ENCODE measurements at regions not wholly inside any gene's neighbourhood (a gene's known extent, or its start where the extent isn't known, plus 50 kb on each side); places are given as distances from the start of the nearest gene placed in this dataset.
"Not testable (repeated sequence)": the region's sequence is repeated elsewhere in the genome, so short reads cannot be mapped to it uniquely, and the experiment has no call there.

DNA sequence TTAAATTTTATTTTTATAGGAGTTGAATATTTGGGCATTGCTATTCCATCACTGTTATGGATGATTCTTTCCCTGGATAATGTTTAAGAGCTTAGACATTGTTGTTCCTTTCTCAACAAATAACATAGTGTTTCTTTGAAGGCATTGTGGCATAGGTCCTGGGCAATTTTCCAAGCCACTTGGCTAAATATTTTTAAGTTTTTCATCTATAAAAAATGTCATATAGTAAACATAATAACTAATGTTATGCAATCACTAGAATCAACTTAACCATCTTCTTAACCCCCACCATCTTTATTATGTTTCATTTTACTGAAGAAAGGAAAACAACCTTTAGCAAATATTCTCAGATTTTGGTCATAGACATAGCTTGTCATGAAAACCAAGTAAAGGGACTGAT, 600.6 kb upstream of the LMO3 start:
- DNase-seq, result no peak

DNA sequence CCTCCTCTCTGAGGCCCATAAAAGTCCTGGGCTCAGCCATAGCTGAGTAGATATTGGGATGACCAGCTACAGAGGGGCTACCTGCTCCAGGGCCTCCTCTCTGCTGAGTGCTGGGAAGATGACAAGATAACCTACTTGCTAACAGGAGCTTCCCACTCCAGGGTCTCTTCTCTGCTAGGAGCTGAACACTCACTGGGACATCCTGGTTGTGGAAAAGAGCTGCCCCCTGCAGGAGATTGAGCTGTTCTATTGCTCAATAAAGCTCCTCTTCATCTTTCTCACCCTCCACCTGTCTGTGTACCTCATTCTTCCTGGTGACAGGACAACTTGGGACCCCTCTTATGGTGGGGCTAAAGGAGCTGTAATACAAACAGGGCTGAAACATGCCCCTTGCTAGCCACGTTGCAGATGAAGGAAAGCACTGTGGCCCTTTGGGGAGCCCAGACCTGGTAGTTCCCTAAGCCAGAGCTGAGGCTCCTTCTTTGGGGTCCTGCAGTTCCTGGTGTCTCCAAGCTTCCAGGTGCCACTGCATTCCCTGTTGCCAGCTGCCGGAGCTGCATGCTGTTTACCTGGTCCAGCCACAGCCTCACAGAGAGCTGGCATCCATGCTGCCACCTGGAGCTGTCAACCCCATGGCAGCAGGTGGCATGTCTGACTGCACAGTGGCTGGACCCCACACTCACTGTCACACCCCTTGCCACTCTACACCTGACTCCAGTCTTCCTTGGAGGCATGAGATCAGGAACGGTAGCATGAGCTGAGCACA, 598.5 kb upstream of the LMO3 start:
- DNase-seq, result no peak

DNA sequence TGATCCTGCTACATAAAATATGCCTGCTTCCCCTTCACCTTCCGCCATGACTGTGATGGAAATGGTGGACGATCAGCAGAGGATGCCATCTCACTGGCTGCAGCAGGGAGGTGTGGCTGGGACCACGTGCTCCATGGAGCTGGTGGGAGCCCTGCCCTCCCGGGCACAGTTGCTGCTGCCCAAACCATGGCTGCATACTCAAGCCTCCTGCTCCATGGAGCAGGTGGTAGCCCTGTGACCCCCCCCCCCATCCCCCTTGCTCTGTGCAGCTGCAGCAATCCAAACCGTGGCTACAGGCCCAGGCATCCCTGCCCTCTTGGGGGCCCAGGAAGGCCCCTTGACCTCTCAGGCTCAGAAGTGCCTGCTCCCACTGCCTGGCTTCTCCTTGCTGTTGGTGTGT, 597.5 kb upstream of the LMO3 start:
- DNase-seq, result no peak

DNA sequence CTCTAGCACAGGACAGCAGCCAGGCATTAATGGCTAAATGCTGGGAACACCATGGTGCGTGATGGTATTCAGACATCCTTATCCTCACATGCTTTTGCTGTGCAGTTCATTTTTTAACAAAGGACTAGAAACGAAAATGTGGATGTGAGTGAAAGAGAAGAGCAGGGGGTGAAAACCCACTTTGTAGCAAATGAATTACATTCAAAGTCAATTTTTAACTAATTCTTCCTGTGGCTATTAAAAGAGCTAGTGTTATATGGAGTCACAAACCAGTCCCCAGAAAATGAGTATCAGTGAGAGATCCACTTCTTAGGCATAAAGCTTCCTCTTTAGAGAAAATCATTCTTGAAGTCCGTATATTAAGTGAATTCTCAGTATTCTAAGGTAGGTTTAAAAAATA, 592.0 kb upstream of the LMO3 start:
- no peak for DNase-seq

DNA sequence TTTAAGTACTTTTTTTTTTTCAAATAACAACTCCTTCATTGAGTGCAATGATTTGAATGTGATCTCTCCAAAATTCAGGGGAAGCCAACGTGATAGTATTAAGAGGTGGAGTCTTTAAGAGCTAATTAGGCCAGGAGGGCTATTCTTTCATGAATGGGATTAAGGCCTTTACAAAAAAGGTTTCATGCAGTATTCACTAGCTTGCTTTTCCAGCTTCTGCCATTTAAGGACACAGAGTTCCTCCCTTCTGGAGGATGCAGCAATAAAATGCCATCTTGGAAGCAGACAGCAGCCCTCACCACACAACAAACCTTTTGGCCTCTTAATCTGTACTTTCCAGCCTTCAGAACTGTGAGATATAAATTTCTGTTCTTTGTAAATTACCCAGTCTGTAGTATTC, 586.8 kb upstream of the LMO3 start:
- no peak for DNase-seq

DNA sequence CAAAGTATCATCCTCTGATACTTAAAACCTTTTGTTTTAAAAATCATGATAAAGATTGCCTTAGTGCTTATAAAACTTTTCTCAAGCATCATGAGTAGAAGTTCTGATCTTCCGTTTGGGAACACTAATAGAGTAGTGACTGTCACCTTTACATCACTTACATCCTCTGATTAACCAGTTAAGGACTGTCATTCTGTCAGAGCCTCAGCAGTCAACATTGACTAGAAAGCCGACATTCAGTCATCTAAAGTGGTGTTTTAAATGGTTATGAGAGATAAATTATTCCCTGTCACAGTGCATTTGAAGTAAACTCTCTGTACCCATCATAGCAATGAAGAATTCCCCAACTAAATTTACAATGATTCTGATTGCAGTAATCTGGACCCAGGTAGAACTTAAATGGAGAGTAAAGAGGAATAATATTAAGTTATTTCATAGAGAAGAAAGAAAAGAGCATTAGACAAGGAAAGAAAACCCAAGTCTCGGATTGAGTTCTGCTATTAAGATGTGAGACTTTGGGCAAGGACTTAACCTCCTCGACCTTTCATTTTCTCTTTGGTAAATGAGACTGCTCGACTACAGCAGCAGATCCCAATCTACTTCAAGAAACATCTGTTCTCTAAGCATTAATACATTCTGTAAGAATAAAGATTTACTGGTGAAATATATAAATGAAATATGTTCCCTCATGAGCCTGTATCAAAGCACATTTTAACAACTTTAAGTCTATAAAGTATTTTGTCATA, 563.9 kb upstream of the LMO3 start:
- DNase-seq, result no peak

DNA sequence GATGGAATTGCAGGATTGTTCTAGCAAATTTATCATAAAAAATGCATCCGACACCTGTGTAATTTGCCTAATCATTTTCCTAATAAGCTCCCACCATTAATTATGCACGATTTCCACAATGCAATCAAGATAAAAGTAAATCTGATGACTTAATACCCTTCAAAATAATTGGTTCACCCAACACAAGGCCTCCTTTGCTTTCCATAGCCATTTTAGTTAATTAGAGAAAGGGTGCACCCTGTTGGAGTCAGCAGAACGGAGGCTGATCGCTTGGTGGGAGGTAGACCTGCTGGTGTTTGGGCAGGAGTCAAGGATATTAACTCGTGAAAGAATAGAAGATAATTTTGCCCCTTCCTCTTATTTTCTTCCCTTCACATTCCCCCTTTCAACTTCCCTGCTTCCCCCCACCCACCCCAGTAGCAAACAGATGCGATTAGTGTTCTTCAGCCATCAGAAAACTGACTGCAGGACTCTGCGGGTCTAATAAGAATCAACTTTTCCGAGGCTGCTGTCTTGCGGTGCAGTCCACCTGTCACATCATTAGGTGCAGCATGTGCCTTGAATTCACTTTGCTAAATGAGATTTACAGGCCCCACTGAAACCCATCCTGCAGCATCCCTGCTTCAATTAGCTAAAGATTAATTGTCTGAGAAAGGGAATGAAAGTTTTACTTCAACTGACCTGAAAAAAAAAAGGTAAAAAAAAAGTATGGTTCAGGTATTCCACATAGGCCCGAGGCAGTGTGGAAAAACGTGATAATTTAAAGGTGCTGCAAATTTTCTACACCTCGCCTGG, 553.7 kb upstream of the LMO3 start:
- no peak for DNase-seq

DNA sequence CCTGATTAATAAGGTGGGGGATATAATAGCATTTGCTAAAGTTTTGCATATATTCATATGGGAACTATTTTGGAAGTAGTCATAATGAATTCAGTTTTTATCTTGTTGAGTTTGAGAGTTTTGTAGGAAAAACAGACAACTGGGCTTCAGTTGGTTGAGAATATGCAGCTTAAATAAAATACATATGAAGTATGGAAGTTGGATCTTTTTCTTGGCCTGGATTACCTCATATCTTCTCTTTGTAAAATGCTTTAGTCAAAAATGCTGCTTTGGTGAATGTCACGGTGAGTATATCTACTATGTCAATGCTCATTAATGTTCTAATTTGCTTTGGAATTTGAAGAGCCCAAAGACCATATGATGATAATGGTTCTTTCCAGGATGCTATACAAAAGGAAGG, 552.2 kb upstream of the LMO3 start:
- DNase-seq, result no peak

DNA sequence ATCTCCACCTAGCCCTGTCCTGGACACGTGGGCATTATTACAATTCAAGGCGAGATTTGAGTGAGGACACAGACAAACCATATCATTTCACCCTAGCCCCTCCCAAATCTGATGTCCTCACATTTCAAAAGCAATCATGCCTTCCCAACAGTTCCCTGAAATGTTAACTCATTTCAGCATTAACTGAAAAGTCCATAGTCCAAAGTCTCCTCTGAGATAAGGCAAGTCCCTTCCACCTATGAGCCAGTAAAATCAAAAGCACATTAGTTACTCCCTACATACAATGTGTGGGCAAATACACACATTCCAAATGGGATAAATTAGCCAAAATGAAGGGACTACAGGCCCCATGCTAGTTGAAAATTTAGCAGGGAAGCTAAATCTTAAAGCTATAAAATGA, 546.0 kb upstream of the LMO3 start:
- DNase-seq, result no peak

DNA sequence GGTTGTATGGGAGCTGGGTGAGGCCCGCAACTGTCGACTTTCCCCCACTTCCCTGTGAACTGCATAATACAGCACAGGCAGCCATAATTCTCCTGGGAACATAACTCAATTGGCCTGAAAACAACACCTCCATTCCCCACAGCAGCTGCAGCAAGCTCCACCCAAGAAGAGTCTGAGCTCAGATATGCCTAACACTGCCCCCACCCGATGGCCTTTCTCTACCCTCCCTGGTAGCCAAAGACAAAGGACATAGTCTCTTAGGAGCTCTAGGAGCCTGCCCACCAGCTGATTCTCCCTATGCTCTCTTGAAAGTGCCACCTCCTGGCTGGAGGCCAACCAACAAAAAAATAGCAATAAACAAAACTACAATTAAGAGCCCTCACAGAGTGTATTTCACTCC, 542.7 kb upstream of the LMO3 start:
- DNase-seq, result no peak

DNA sequence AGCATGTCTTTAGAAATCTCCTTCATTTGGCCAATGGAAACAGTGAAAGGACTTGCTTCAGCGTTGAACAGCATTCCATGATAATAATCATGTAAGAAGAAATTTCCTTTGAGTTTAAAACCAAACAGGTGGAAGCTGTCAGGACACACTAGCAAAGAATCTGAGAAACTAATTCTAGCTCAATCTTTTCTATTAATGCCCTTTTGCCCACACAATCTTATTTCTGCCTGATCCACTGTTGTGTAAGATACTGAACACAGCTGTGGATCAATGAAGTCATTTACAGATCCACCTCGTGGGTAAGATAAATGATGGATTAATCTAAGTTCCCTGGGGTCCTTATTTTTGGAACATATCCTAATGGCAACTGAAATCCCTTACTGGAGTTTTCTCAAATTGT, 536.9 kb upstream of the LMO3 start:
- no peak for DNase-seq

DNA sequence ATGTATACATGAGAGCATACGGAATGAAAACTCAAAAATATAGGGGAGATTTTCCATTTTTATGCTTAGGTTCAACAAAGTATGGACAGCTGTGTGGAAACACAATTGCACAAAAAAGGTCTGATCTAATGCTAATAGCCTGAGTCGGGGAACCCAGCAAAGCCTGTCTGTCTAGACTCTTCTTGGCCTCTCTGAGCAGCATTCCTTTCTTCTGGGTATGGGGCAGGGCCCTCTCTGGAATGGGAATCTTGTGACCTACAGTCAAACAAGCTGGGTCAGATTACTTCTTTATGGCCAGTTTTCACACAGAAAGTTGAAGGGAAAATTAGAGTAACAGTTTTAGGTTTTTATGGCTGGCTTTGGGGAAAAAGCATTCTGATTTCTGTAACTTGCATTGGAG, 534.0 kb upstream of the LMO3 start:
- DNase-seq, result no peak

DNA sequence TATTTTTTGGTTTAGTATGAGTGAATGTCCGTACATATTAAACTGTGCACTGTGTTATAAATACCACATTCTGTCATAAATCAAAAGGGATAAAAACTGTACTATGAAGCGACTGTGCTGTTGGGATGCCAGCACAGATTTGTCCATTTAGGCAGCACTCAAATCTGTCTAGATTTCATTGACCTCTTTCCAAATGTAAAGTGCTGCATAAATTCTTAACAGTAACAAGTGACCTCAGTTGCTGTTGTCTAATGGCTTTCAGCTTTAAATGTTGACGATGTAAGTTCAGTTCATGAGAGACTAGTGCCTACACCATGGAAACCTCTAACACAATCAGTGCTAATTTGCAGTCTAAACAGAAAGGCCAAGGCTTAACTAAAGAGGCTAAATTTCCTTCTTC, 531.4 kb upstream of the LMO3 start:
- no peak for DNase-seq

DNA sequence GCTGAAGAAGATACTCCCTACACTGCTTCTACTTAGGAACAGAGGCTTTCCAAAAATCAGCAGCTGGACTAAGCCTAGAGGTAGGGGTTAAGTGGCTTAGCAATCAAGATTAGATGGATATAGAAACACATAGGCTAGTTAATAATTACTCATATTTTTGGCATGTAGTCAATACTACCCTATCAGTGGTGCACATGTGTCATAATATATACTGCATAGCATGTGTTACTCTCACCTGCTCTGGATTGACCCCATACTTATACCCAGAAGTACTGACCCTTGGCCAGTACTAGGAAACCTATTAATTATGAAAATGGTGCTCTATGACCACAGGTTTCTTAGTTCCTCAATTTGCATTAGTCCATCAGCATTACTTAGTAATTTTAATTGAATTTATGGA, 528.4 kb upstream of the LMO3 start:
- DNase-seq, result no peak

DNA sequence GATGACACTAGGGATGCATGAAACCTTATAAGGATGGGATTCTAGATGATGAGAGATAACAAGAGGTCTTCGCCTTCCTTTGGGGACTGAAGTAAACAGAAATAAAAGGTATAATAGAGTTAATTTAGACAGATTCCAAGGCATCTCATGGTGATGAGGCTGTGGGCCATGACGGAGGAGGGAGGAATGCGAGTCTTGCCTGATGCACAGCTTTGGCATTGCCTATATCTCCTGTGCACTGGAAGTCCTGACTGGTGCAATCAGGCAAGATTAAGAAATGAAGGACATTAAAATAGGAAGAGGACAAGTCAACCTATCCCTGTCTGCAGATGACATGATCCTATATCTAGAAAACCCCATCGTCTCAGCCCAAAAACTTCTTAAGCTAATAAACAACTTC, 526.4 kb upstream of the LMO3 start:
- DNase-seq, result no peak

DNA sequence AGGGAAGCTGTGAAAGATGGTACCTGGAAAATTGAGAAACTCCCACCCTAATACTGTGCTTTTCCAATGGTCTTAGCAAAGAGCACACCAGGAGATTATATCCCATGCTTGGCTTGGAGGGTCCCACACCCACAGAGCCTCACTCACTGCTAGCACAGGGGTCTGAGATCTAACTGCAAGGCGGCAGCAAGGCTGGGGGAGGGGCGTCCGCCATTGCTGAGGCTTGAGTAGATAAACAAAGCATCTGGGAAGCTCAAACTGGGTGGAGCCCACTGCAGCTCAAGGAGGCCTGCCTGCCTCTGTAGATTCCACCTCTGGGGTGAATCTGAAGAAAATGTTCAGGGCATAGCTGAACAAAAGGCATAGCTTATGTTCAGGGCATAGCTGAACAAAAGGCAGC, 510.6 kb upstream of the LMO3 start:
- DNase-seq, result not testable (repeated sequence)

DNA sequence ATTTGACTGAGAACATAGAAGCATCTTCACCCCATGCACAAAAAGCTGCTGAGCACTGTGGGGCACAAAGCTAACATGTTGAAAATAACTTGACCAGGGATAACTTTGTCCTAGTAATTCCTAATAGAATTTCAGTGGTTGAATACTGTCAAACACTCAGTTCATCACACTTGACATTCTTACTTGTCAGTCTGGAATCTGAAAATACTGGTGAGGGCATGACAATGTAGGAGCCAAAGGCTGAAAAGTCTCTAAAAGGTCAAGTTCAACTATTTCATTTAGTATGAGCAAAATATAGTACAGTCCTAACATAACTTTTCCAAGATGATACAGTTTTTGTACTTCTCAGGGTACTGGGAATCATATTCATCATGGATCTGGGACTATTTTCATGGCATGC, 504.4 kb upstream of the LMO3 start:
- DNase-seq, result no peak

DNA sequence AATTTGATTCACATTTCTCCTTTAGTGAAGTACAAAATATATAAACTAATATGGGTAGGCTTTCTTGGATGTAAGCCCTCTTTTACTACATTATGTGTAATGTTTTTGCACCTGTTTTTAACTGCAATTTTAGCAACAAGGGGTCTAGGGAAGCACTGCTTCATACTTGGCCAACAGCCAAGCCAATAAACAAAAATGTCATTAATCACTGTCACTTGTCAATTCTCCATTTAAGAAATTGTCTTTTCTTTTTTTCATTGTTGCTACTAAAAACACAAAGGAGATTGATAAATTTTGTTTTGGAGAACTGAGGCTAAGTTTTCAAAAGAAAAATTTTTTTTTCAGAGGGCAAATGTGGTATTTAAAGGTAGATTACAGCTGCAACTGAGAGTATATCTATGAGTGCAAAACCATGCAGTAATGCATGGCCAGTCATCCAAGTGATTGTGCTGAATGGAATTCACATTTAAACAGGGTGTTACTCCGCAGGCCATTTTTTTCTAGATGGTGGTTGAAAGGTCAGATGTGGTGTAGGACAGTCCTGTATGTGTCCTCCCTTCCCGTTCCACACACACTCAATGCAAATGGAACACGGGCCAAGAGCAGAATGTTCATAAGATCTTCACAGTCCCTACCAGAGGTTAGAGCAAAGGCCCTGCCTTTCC, 503.0 kb upstream of the LMO3 start:
- DNase-seq, result no peak

DNA sequence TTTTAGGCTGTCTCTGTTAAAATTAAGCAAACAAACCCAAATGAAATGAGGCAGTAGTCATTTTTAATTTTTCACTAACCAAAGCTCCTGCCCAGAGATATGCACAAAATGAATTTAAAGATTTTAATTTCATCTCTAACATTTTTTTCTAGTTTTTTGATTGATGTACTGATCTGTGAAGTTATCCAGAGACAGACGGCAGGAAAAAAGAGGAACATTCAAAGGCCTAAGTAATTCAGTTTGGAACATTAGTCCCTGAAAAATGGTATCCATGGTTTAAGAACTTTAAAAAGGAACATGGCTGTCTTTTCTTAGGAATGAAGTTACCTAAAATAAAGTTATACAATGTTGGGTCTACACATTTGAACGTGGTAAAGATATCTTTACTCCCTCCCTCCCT, 498.8 kb upstream of the LMO3 start:
- DNase-seq, result no peak

DNA sequence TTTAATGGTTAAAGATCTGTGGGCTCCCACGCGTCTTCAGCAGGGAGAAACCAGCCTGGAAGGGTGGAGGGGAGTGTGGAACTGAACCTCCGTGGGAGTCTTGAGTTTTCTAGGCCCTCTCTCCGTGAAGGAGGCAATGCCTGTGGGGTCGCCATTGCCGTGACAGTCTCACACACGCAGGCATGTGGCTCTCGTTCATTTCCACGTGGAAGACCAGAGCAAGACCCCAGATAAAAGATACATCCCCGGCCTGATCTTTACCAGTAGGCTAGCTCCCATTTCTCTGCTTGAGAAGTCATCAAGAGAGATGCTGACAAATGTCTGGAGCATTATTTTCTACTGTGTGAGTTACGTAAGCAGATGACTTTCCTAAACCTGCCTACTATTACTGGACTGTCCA, 491.7 kb upstream of the LMO3 start:
- no peak for DNase-seq

DNA sequence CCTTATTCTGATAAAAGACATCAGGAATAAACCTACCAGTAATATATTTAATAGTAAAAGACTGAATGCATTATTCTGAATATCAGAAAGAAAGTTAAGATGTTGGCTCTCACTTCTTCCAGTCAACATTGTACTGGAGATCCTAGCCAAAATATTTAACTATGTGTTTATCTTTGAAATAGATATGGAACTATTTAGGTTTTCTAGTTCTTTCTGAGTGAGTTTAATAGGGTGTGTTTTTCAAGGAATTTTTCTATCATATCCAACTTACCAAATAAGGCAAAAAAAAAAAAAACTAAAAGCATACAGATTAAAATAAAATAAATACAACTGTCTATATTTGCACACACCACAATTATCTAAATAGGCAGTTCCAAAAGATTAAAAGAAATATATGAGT, 478.9 kb upstream of the LMO3 start:
- DNase-seq, result no peak

DNA sequence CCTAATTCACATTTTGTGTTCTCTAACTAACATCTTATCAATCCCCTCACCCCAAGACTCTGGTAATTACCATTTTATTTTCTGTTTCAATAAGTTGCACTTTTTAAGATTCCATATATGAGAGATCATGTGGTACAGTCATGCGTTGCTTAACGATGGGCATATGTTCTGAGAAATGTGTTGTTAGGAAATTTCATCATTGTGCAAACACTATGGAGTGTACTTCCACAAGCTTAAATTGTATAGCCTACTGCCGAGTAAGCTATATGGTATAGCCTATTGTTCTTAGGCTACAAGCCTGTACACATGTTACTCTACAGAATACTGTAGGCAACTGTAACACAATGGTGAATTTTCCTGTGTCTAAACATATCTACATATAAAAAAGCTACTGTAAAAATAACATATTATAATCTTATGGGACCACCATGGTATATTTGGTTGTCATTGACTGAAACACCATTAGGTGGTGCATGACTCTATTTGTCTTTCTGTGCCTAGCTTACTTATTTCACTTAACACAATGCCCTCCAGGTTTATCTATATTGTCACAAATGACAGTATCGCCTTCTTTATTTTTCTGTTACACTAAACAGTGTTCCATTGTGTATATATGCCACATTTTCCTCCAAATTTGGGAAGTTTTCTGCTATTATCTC, 473.4 kb upstream of the LMO3 start:
- DNase-seq, result no peak

DNA sequence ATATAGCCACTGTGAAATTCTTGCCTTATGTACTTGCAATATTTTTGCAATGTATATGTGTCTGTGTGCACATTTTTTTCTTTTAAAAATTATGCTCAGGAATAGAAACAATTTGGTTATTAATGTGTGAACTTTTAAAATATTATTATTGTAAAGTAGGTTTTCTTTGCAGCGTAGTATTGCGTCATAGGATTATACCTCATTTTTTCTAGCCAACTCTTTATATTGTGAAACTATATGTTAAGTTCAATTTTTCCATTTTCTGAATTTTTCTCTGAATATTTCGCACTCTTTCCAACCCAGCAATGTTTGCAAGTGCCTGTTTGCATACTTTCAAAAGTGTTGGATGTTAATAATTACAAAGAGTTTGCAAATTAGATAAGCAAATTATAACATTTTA, 471.6 kb upstream of the LMO3 start:
- DNase-seq, result no peak

Data from hematopoietic multipotent progenitor cell treated with erythropoietin and hydrocortisone succinate and interleukin-3 and kit ligand, for 4 days (in vitro differentiated cells).